ENCODE measurements at regions not wholly inside any gene's neighbourhood (a gene's known extent, or its start where the extent isn't known, plus 50 kb on each side); places are given as distances from the start of the nearest gene placed in this dataset.

DNA sequence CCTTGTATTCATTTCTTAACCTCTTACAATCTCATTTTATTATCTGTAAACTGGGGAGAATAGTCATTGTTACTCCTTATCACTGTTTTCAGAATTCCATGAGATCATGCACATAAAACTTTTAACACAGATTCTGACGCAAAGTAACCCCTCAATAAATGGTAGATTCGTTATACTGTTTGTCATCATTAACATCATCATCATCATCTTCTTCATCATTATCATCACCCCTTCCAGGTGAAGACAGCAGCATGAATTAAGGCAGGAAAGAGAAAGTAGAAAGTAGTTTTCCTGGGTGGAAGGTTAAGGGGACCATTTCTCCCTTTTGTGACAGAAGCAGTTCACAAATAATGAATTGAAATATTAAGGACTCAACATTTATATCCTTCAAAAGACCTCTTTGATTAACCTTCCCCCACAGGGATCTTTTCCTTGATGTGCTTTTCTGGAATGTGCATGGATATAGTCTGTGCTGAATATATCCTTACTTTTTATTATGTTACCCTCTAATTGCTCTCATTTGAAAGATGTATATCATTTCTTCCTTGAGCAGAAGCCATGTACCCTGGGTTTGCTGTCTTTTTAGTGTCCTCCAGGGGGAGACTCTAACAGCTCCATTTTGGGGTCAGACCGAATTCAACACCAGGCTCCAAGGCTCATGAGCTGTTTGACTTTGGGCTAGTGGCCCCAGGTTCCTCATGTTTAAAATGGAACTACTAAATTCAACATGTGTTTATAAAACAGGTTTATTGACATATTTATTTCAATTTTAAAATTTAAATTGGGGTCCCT lies 1029.9 kb upstream of the WWC1 start:
- Histone ChIP-seq H3K36me3 (ENCODE audit: control insufficient read depth in 2 of 2, insufficient read depth in 2 of 2, low read length in 2 of 2) (no peaks in the 10 kb centered on the region), H3K9ac (ENCODE audit: low read length in 2 of 2) (no peak overlapping the region), H3K27ac (ENCODE audit: low read length) (no peak overlapping the region), H3K9me3 (ENCODE audit: control insufficient read depth in 2 of 2, low read length in 2 of 2) (no peaks in the 10 kb centered on the region), H3K4me3 (ENCODE audit: low read length in 2 of 2) (no peak overlapping the region), H3K27me3 (ENCODE audit: control insufficient read depth in 1 of 2, insufficient read depth in 2 of 2, low read length in 2 of 2) (no peaks in the 10 kb centered on the region), H3K4me1 (ENCODE audit: control insufficient read depth, insufficient read depth, low read length) (no peaks in the 10 kb centered on the region)

DNA sequence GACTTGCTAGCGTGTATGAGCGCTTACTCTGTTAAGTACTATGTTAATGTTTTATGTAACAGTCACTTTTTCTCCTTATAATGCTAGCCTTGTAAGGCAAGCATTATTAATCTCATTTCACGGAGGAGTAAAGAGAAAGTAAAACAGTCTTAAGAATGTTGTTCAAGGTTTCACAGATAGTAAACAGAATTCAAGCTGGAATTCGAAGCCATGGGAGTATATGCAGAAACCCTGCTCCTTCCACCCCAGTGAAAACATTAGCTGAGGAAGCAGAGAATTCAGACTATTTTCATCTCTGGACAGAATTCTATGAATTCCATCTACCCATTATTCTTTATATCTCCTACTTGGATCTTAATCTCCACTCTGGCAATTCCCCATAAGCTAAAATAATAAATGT lies 1028.3 kb upstream of the WWC1 start:
- Histone ChIP-seq H3K27me3 (ENCODE audit: control insufficient read depth in 1 of 2, insufficient read depth in 2 of 2, low read length in 2 of 2) (no peaks in the 10 kb centered on the region), H3K9me3 (ENCODE audit: control insufficient read depth in 2 of 2, low read length in 2 of 2) (no peaks in the 10 kb centered on the region), H3K36me3 (ENCODE audit: control insufficient read depth in 2 of 2, insufficient read depth in 2 of 2, low read length in 2 of 2) (no peaks in the 10 kb centered on the region), H3K4me1 (ENCODE audit: control insufficient read depth, insufficient read depth, low read length) (no peaks in the 10 kb centered on the region), H3K4me3 (ENCODE audit: low read length in 2 of 2) (no peak overlapping the region), H3K27ac (ENCODE audit: low read length) (no peak overlapping the region), H3K9ac (ENCODE audit: low read length in 2 of 2) (no peak overlapping the region)

- Histone ChIP-seq H3K4me1 (ENCODE audit: control insufficient read depth, insufficient read depth, low read length) (no peaks in the 10 kb centered on the region), H3K36me3 (ENCODE audit: control insufficient read depth in 2 of 2, insufficient read depth in 2 of 2, low read length in 2 of 2) (no peaks in the 10 kb centered on the region), H3K9ac (ENCODE audit: low read length in 2 of 2) (no peak overlapping the region), H3K27me3 (ENCODE audit: control insufficient read depth in 1 of 2, insufficient read depth in 2 of 2, low read length in 2 of 2) (no peaks in the 10 kb centered on the region), H3K9me3 (ENCODE audit: control insufficient read depth in 2 of 2, low read length in 2 of 2) (no peaks in the 10 kb centered on the region), H3K27ac (ENCODE audit: low read length) (no peak overlapping the region), H3K4me3 (ENCODE audit: low read length in 2 of 2) (no peak overlapping the region)
Measured at GRCh38 chr5:167264348-167264747, 1027.1 kb upstream of the WWC1 start.

- Histone ChIP-seq H3K4me1 (ENCODE audit: control insufficient read depth, insufficient read depth, low read length) (no peaks in the 10 kb centered on the region), H3K27ac (ENCODE audit: low read length) (no peak overlapping the region), H3K27me3 (ENCODE audit: control insufficient read depth in 1 of 2, insufficient read depth in 2 of 2, low read length in 2 of 2) (no peaks in the 10 kb centered on the region), H3K9me3 (ENCODE audit: control insufficient read depth in 2 of 2, low read length in 2 of 2) (no peaks in the 10 kb centered on the region), H3K4me3 (ENCODE audit: low read length in 2 of 2) (no peak overlapping the region), H3K36me3 (ENCODE audit: control insufficient read depth in 2 of 2, insufficient read depth in 2 of 2, low read length in 2 of 2) (no peaks in the 10 kb centered on the region), H3K9ac (ENCODE audit: low read length in 2 of 2) (no peak overlapping the region)
Measured at GRCh38 chr5:167268337-167268736, 1023.1 kb upstream of the WWC1 start.

- no peak overlapping the region for H3K9ac ChIP-seq (ENCODE audit: low read length in 2 of 2)
- H3K27ac ChIP-seq (ENCODE audit: low read length): no peak overlapping the region
- no peaks in the 10 kb centered on the region for H3K36me3 ChIP-seq (ENCODE audit: control insufficient read depth in 2 of 2, insufficient read depth in 2 of 2, low read length in 2 of 2)
- no peaks in the 10 kb centered on the region for H3K9me3 ChIP-seq (ENCODE audit: control insufficient read depth in 2 of 2, low read length in 2 of 2)
- no peaks in the 10 kb centered on the region for H3K27me3 ChIP-seq (ENCODE audit: control insufficient read depth in 1 of 2, insufficient read depth in 2 of 2, low read length in 2 of 2)
- H3K4me3 ChIP-seq (ENCODE audit: low read length in 2 of 2): no peak overlapping the region
- H3K4me1 ChIP-seq (ENCODE audit: control insufficient read depth, insufficient read depth, low read length): no peaks in the 10 kb centered on the region
Measured at GRCh38 chr5:167269146-167269545, 1022.3 kb upstream of the WWC1 start.

DNA sequence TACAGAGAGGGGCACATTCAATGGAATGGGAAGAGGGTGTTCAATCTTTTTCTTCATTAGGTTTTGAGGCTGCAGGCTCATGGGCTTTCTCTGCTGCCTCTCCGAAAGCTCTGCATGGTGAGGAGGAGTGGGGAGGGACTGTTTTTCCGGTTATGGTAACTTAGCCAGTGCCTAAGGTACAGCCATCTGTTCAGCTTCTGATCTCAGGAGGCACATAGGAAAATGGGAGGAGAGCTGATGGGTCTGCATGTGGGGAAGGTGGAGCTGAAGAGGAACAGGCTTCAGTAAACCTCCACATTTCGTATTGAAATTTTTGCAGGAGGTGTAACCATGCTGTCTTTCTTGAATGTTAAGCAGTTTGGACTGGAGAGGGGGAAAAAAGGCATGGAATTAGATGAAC lies 1020.4 kb upstream of the WWC1 start:
- H3K27ac ChIP-seq (ENCODE audit: low read length): no peak overlapping the region
- no peak overlapping the region for H3K4me3 ChIP-seq (ENCODE audit: low read length in 2 of 2)
- H3K9me3 ChIP-seq (ENCODE audit: control insufficient read depth in 2 of 2, low read length in 2 of 2): no peaks in the 10 kb centered on the region
- no peaks in the 10 kb centered on the region for H3K4me1 ChIP-seq (ENCODE audit: control insufficient read depth, insufficient read depth, low read length)
- no peak overlapping the region for H3K9ac ChIP-seq (ENCODE audit: low read length in 2 of 2)
- no peaks in the 10 kb centered on the region for H3K27me3 ChIP-seq (ENCODE audit: control insufficient read depth in 1 of 2, insufficient read depth in 2 of 2, low read length in 2 of 2)
- no peaks in the 10 kb centered on the region for H3K36me3 ChIP-seq (ENCODE audit: control insufficient read depth in 2 of 2, insufficient read depth in 2 of 2, low read length in 2 of 2)

GRCh38 chr5:167271511-167271910 lies 1019.9 kb upstream of the WWC1 start:
- H3K27ac ChIP-seq (ENCODE audit: low read length): no peak overlapping the region
- no peak overlapping the region for H3K9ac ChIP-seq (ENCODE audit: low read length in 2 of 2)
- H3K9me3 ChIP-seq (ENCODE audit: control insufficient read depth in 2 of 2, low read length in 2 of 2): no peaks in the 10 kb centered on the region
- H3K27me3 ChIP-seq (ENCODE audit: control insufficient read depth in 1 of 2, insufficient read depth in 2 of 2, low read length in 2 of 2): no peaks in the 10 kb centered on the region
- no peaks in the 10 kb centered on the region for H3K4me1 ChIP-seq (ENCODE audit: control insufficient read depth, insufficient read depth, low read length)
- no peaks in the 10 kb centered on the region for H3K36me3 ChIP-seq (ENCODE audit: control insufficient read depth in 2 of 2, insufficient read depth in 2 of 2, low read length in 2 of 2)
- no peak overlapping the region for H3K4me3 ChIP-seq (ENCODE audit: low read length in 2 of 2)

DNA sequence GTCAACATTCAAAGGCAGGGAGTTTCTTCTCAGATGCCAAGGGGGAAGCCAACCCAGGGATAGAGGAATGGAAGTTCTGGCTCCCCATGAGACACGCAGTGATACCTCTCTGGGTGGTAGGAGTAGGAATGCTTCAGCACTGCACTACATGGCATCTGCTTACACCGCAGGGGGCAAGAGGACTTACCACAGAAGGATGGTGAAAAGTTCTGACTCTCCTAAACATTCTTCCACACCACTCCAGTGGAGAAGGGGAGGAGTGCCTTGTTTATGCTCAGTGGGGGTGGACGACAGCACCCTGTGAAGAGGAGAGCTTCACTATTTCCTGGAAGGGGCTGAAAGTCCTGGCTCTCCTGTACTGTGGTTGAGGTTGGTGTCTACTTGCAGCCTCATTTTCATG lies 1011.3 kb upstream of the WWC1 start:
- no peaks in the 10 kb centered on the region for H3K27me3 ChIP-seq (ENCODE audit: control insufficient read depth in 1 of 2, insufficient read depth in 2 of 2, low read length in 2 of 2)
- no peak overlapping the region for H3K9ac ChIP-seq (ENCODE audit: low read length in 2 of 2)
- no peak overlapping the region for H3K4me3 ChIP-seq (ENCODE audit: low read length in 2 of 2)
- H3K9me3 ChIP-seq (ENCODE audit: control insufficient read depth in 2 of 2, low read length in 2 of 2): no peaks in the 10 kb centered on the region
- H3K4me1 ChIP-seq (ENCODE audit: control insufficient read depth, insufficient read depth, low read length): no peaks in the 10 kb centered on the region
- no peaks in the 10 kb centered on the region for H3K36me3 ChIP-seq (ENCODE audit: control insufficient read depth in 2 of 2, insufficient read depth in 2 of 2, low read length in 2 of 2)
- no peak overlapping the region for H3K27ac ChIP-seq (ENCODE audit: low read length)

DNA sequence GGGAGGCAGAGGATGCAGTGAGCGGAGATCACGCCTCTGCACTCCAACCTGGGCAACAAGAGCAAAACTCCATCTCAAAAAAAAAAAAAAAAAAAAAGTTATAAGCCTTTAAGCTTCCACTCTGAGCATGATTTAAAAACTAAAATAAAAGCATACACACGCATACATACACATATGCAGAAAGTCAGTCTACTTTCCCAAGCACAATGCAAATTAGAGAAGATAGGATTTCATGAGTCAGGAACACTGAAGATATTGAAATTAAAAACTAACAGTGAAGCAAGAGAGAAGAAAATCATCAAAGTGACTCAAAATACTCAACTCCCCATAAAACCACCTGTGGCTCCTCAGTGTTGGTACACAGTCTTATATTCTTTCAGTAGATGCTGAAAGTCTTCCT lies 1009.5 kb upstream of the WWC1 start:
- H3K36me3 ChIP-seq (ENCODE audit: control insufficient read depth in 2 of 2, insufficient read depth in 2 of 2, low read length in 2 of 2): no peaks in the 10 kb centered on the region
- no peak overlapping the region for H3K9ac ChIP-seq (ENCODE audit: low read length in 2 of 2)
- H3K4me1 ChIP-seq (ENCODE audit: control insufficient read depth, insufficient read depth, low read length): no peaks in the 10 kb centered on the region
- no peaks in the 10 kb centered on the region for H3K27me3 ChIP-seq (ENCODE audit: control insufficient read depth in 1 of 2, insufficient read depth in 2 of 2, low read length in 2 of 2)
- no peak overlapping the region for H3K27ac ChIP-seq (ENCODE audit: low read length)
- no peaks in the 10 kb centered on the region for H3K9me3 ChIP-seq (ENCODE audit: control insufficient read depth in 2 of 2, low read length in 2 of 2)
- H3K4me3 ChIP-seq (ENCODE audit: low read length in 2 of 2): no peak overlapping the region

- Histone ChIP-seq H3K36me3 (ENCODE audit: control insufficient read depth in 2 of 2, insufficient read depth in 2 of 2, low read length in 2 of 2) (no peaks in the 10 kb centered on the region), H3K9me3 (ENCODE audit: control insufficient read depth in 2 of 2, low read length in 2 of 2) (no peaks in the 10 kb centered on the region), H3K4me1 (ENCODE audit: control insufficient read depth, insufficient read depth, low read length) (no peaks in the 10 kb centered on the region), H3K27ac (ENCODE audit: low read length) (no peak overlapping the region), H3K9ac (ENCODE audit: low read length in 2 of 2) (no peak overlapping the region), H3K4me3 (ENCODE audit: low read length in 2 of 2) (no peak overlapping the region), H3K27me3 (ENCODE audit: control insufficient read depth in 1 of 2, insufficient read depth in 2 of 2, low read length in 2 of 2) (no peaks in the 10 kb centered on the region)
Measured at GRCh38 chr5:167283691-167284090, 1007.8 kb upstream of the WWC1 start.

DNA sequence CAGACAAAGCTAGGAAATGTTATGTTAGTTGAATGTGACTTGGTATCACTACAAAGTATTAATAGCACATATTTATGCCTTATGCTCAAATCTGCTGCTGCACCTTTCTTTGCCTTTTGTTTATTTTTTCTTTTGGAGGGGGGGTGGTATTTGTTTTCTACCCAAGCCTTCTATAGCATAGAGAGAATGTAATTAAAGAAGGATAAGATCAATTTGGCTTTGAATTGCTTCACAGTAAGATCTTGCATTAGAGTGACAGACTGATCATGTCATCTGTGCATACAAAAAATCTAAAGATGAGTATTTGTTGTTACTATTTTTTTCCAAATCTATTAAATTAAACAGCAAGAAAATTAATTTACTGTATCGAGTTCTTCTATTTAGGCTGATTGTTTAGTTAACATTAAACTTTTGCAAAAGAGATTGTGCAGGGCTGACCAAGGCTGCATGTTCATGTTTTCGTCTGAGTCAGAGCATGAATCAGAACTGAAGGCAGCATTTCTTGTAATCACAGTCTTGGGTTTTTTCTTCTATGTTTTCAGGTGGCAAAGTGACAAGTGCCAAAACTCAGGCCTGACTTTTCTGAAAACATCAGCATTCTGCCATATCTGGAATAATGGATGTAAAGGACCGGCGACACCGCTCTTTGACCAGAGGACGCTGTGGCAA lies 1007.1 kb upstream of the WWC1 start:
- Histone ChIP-seq H3K27ac (ENCODE audit: low read length) (no peak overlapping the region), H3K4me1 (ENCODE audit: control insufficient read depth, insufficient read depth, low read length) (no peaks in the 10 kb centered on the region), H3K27me3 (ENCODE audit: control insufficient read depth in 1 of 2, insufficient read depth in 2 of 2, low read length in 2 of 2) (no peaks in the 10 kb centered on the region), H3K4me3 (ENCODE audit: low read length in 2 of 2) (no peak overlapping the region), H3K36me3 (ENCODE audit: control insufficient read depth in 2 of 2, insufficient read depth in 2 of 2, low read length in 2 of 2) (no peaks in the 10 kb centered on the region), H3K9me3 (ENCODE audit: control insufficient read depth in 2 of 2, low read length in 2 of 2) (no peaks in the 10 kb centered on the region), H3K9ac (ENCODE audit: low read length in 2 of 2) (no peak overlapping the region)

Data from stomach smooth muscle (tissue), 2 donors.